K562 (cell line): ENCODE measurements at regions not wholly inside any gene's neighbourhood (a gene's known extent, or its start where the extent isn't known, plus 50 kb on each side); places are given as distances from the start of the nearest gene placed in this dataset.

ENCODE experiments used
- ATAC-seq: fragments of 200-7000 bp; cut with Tn5 transposase; 3 replicates; pipeline ENCODE4 v1.9.1; 2020; ENCODE audit warnings: moderate library complexity
- BruUV-seq: library from RNA; stranded (reverse); fragments of 400-500 nt; replicated peaks from 2 replicates; lab custom pipeline; 2021; lab: Mats Ljungman, UMichigan
- CTCF ChIA-PET: fragments of 300-600 bp; formaldehyde crosslinking; extraction: SDS; loops from one replicate; lab custom pipeline; 2021; ENCODE audit warnings: low intra/inter-chr PET ratio; lab: Yijun Ruan, JAX
- POLR2A ChIA-PET: fragments of 300-600, 350-650 bp; sonication (Branson Sonifier 250); formaldehyde crosslinking; extraction: SDS; loops from one replicate; lab custom pipeline; 2021; ENCODE audit warnings: antibody characterized with exemption, inconsistent platforms; lab: Yijun Ruan, JAX
- DNase-seq, 4 experiments: peaks; one replicate each; pipeline versions ENCODE4 v3.0.0 to v3.0.0-alpha.2; 2011 to 2018; ENCODE audit warnings: low spot score in 3 of 4, mixed read lengths in 3 of 4; ENCODE audit errors: extremely low read depth in 1 of 4
- FAIRE-seq: peaks from 2 replicates; lab custom pipeline; 2011; peaks lifted over from hg19 to GRCh38; lab: Jason Lieb, UNC
- H2AFZ ChIP-seq: 2 replicates; pipeline ENCODE4 v1.6.0; 2011; ENCODE audit warnings: low read depth, low read length, control low read depth, inconsistent platforms
- H3K27ac ChIP-seq: fragments of 200-600 bp; 3 replicates; pipeline ENCODE4 v1.8.0; 2011; ENCODE audit warnings: low read depth, mild to moderate bottlenecking, control low read depth, inconsistent platforms, low read length, moderate library complexity, mixed read lengths; ENCODE audit errors: extremely low read depth
- H3K27me3 ChIP-seq, 2 experiments: fragments of 300-600 bp in 1 of 2; 2 replicates in 1 of 2; 3 replicates in 1 of 2; pipeline versions ENCODE4 v1.6.0 to v1.8.0; 2011; ENCODE audit warnings: inconsistent platforms in 2 of 2, low read length in 2 of 2, mild to moderate bottlenecking in 1 of 2, mixed read lengths in 1 of 2, moderate library complexity in 1 of 2; ENCODE audit not compliant: control insufficient read depth in 2 of 2, insufficient read depth in 2 of 2
- H3K36me3 ChIP-seq: fragments of 300-600 bp; 3 replicates; pipeline ENCODE4 v1.8.0; 2011; ENCODE audit warnings: mild to moderate bottlenecking, low read length, inconsistent platforms; ENCODE audit not compliant: control insufficient read depth, insufficient read depth
- H3K4me1 ChIP-seq, 2 experiments: fragments of 200-600 bp in 1 of 2; replicated peaks in 1 of 2; 2 replicates in 1 of 2; 3 replicates in 1 of 2; pipeline versions ENCODE4 v1.5.1 to v1.8.0; 2011; ENCODE audit warnings: inconsistent platforms in 2 of 2, low read length in 2 of 2, mild to moderate bottlenecking in 1 of 2, mixed read lengths in 1 of 2, moderate library complexity in 1 of 2; ENCODE audit not compliant: control insufficient read depth in 2 of 2, insufficient read depth in 2 of 2
- H3K4me2 ChIP-seq: 2 replicates; pipeline ENCODE4 v1.6.1; 2011; ENCODE audit warnings: low read length, control low read depth, inconsistent platforms, mixed read lengths; ENCODE audit not compliant: insufficient read depth
- H3K4me3 ChIP-seq: fragments of 200-600 bp; sonication (generic), shearing (Covaris generic); 2 replicates; pipeline ENCODE4 v1.5.1; 2016; ENCODE audit warnings: control low read depth, inconsistent platforms
- H3K79me2 ChIP-seq: fragments of 200-600 bp; 3 replicates; pipeline ENCODE4 v1.8.0; 2011; ENCODE audit warnings: low read length, inconsistent platforms; ENCODE audit not compliant: control insufficient read depth, insufficient read depth
- H3K9ac ChIP-seq, 2 experiments: 2 replicates each; pipeline versions ENCODE4 v1.6.0 to v1.6.1; 2011; ENCODE audit warnings: low read depth in 2 of 2, low read length in 2 of 2, control low read depth in 1 of 2, inconsistent platforms in 1 of 2, mild to moderate bottlenecking in 1 of 2, mixed read lengths in 1 of 2; ENCODE audit not compliant: insufficient read depth in 1 of 2
- H3K9me1 ChIP-seq: one replicate; pipeline ENCODE4 v1.6.0; 2011; ENCODE audit warnings: inconsistent platforms, mild to moderate bottlenecking, low read length, moderate library complexity; ENCODE audit not compliant: control insufficient read depth, insufficient read depth
- H3K9me3 ChIP-seq: replicated peaks from 2 replicates; pipeline ENCODE4 v1.5.1; 2011; ENCODE audit warnings: low read depth, low read length, inconsistent platforms; ENCODE audit not compliant: control insufficient read depth, insufficient read depth
- H4K20me1 ChIP-seq: replicated peaks from 2 replicates; pipeline ENCODE4 v1.6.1; 2011; ENCODE audit warnings: low read length, inconsistent platforms, mixed read lengths; ENCODE audit not compliant: control insufficient read depth, insufficient read depth
- ATF3 ChIP-seq, 2 experiments: fragments of 450-650 bp in 1 of 2; sonication (generic) in 1 of 2; formaldehyde crosslinking in 1 of 2; IDR thresholded peaks in 1 of 2; conservative IDR thresholded peaks in 1 of 2; 2 replicates each; pipeline versions ENCODE4 v1.6.1 to v1.8.1; 2016 to 2023; ENCODE audit warnings: mild to moderate bottlenecking in 2 of 2, moderate library complexity in 2 of 2, inconsistent platforms in 1 of 2, missing genetic modification reagents in 1 of 2
- BCLAF1 ChIP-seq, 2 experiments: fragments of 450-650 bp in 1 of 2; IDR thresholded peaks; 2 replicates each; pipeline ENCODE4 v1.6.1; 2011 to 2017; ENCODE audit warnings: low read depth in 2 of 2, antibody characterized with exemption in 1 of 2, borderline replicate concordance in 1 of 2, low read length in 1 of 2, mild to moderate bottlenecking in 1 of 2, mixed read lengths in 1 of 2; ENCODE audit not compliant: control insufficient read depth in 1 of 2
- DNMT1 ChIP-seq: fragments of 450-650 bp; IDR thresholded peaks from 2 replicates; pipeline ENCODE4 v1.6.1; 2016; ENCODE audit warnings: antibody characterized with exemption, mild to moderate bottlenecking
- ETV1 ChIP-seq: fragments of 450-650 bp; conservative IDR thresholded peaks from 2 replicates; pipeline ENCODE4 v1.6.1; 2016; ENCODE audit warnings: missing genetic modification characterization, control low read depth, low read depth, missing compliant biosample characterization
- HDAC6 ChIP-seq: IDR thresholded peaks from 2 replicates; pipeline ENCODE4 v1.6.1; 2012; ENCODE audit warnings: low read depth, mild to moderate bottlenecking, control low read depth, inconsistent platforms, low read length, moderate library complexity
- HIVEP1 ChIP-seq: fragments of 250-450 bp; sonication (Bioruptor Pico); IDR thresholded peaks from 2 replicates; pipeline ENCODE4 v1.4.0; 2020; ENCODE audit warnings: mild to moderate bottlenecking
- IRF2 ChIP-seq: sonication (generic); formaldehyde crosslinking; IDR thresholded peaks from 2 replicates; pipeline ENCODE4 v1.8.1; 2022; ENCODE audit warnings: mild to moderate bottlenecking, missing genetic modification reagents
- IRF9 ChIP-seq: fragments of 450-650 bp; IDR thresholded peaks from 2 replicates; pipeline ENCODE4 v1.6.1; 2016; ENCODE audit warnings: missing biosample characterization, missing genetic modification characterization
- PHF20 ChIP-seq: fragments of 450-650 bp; IDR thresholded peaks from 2 replicates; pipeline ENCODE4 v1.6.1; 2018; ENCODE audit not compliant: partially characterized antibody
- SMAD4 ChIP-seq: fragments of 250-450 bp; sonication (Bioruptor Pico); conservative IDR thresholded peaks from 2 replicates; pipeline ENCODE4 v1.8.0; 2021; ENCODE audit warnings: inconsistent platforms, mild to moderate bottlenecking, moderate library complexity
- ZFP1 ChIP-seq: fragments of 450-650 bp; formaldehyde crosslinking; IDR thresholded peaks from 2 replicates; pipeline ENCODE4 v1.4.0; 2020; ENCODE audit warnings: mild to moderate bottlenecking, mixed read lengths
- ZFP91 ChIP-seq: sonication (generic); formaldehyde crosslinking; IDR thresholded peaks from 2 replicates; pipeline ENCODE4 v1.8.0; 2022; ENCODE audit warnings: mild to moderate bottlenecking, missing genetic modification reagents
- ZNF263 ChIP-seq: sonication (generic); formaldehyde crosslinking; IDR thresholded peaks from 2 replicates; pipeline ENCODE4 v1.8.0; 2022; ENCODE audit warnings: mild to moderate bottlenecking, missing genetic modification reagents, borderline replicate concordance
- ZNF511 ChIP-seq: sonication (generic); formaldehyde crosslinking; IDR thresholded peaks from 2 replicates; pipeline ENCODE4 v1.8.0; 2022; ENCODE audit warnings: mild to moderate bottlenecking, missing genetic modification reagents
- WGBS: fragments of 100-300 bp; shearing (Covaris generic); methylation state at CpG from one replicate; pipeline ENCODE4 v1.1.6; 2016; ENCODE audit warnings: low coverage, mixed read lengths; ENCODE audit not compliant: insufficient coverage; ENCODE audit errors: missing lambda C conversion rate; 5-methylcytosine and 5-hydroxymethylcytosine counted together
- in situ Hi-C: fragments of 300-500 bp; cut with MboI; formaldehyde crosslinking; loops from 4 replicates; pipeline ENCODE4 v1.15.0; 2018; ENCODE audit warnings: inconsistent platforms, mixed read lengths
- intact Hi-C: fragments of 100-400 bp; cut with micrococcal nuclease; formaldehyde crosslinking; loops from 2 replicates; pipeline ENCODE4 v1.14.2; 2022

GRCh38 chr10:88159127-88159829 is 295.9 kb downstream of the PTEN start:
- Histone ChIP-seq H3K36me3 (no peaks in the 10 kb centered on the region), H3K79me2 (no peaks in the 10 kb centered on the region), H3K4me2 (no peak overlapping the region), H3K4me1 (no peaks in the 10 kb centered on the region), H3K4me3 (no peak overlapping the region), H2AFZ (no peak overlapping the region), H3K9me3 (no peaks in the 10 kb centered on the region), H3K27ac (no peak overlapping the region), H4K20me1 (no peaks in the 10 kb centered on the region), H3K9ac (no peak overlapping the region), H3K9me1 (no peaks in the 10 kb centered on the region), H3K27me3 (no peaks in the 10 kb centered on the region)
- in situ Hi-C loops (no loop called here), intact Hi-C loops (no loop called here)
- no TSS peak for BruUV-seq
- FAIRE-seq (no peak), ATAC-seq (no peak), DNase-seq (no peak)
- WGBS, result 3% methylated on average over 3 of the region's 3 CpGs
- CTCF ChIA-PET, result no interaction called here
- POLR2A ChIA-PET, result no interaction called here
- TF ChIP-seq ZFP91 (CRISPR knock-in tag) (no peak), ZNF511 (no peak), ZNF263 (CRISPR knock-in tag) (no peak), IRF9 (no peak), SMAD4 (no peak), ATF3 (IDR thresholded peaks at IDR 0.05) (no peak), ATF3 (CRISPR knock-in tag; conservative IDR thresholded peaks at IDR 0.05) (no peak), DNMT1 (no peak), ZFP1 (CRISPR knock-in tag) (no peak), IRF2 (CRISPR knock-in tag) (no peak), HDAC6 (no peak), BCLAF1 (IDR thresholded peaks at IDR 0.05; ENCODE audit: borderline replicate concordance in 1 of 2, control insufficient read depth in 1 of 2, low read depth in 2 of 2, low read length in 1 of 2) (no peak), ETV1 (tag) (no peak), PHF20 (no peak), HIVEP1 (no peak)
